ENCODE measurements at regions not wholly inside any gene's neighbourhood (a gene's known extent, or its start where the extent isn't known, plus 50 kb on each side); places are given as distances from the start of the nearest gene placed in this dataset.

- DNase-seq (ENCODE audit: low read depth in 2 of 2) = no peak
- no peak overlapping the region for H3K27ac ChIP-seq (ENCODE audit: insufficient read depth, low read length)
Measured at GRCh38 chr5:8320244-8320643, 451.3 kb downstream of the MTRR start.

GRCh38 chr5:8321272-8321671 lies 452.3 kb downstream of the MTRR start:
- Histone ChIP-seq H2AFZ (ENCODE audit: low read length) (no peak overlapping the region), H4K20me1 (ENCODE audit: control insufficient read depth, extremely low read depth, insufficient read depth, low read length) (no peaks in the 10 kb centered on the region), H3K9ac (ENCODE audit: insufficient read depth, low read length) (no peak overlapping the region), H3K9me3 (ENCODE audit: control insufficient read depth, insufficient read depth, low read depth, low read length) (no peaks in the 10 kb centered on the region), H3K27ac (ENCODE audit: insufficient read depth, low read length) (no peak overlapping the region), H3K27me3 (ENCODE audit: control insufficient read depth, insufficient read depth, low read length) (no peaks in the 10 kb centered on the region), H3K36me3 (ENCODE audit: control insufficient read depth, insufficient read depth, low read length) (no peaks in the 10 kb centered on the region), H3K4me1 (ENCODE audit: control insufficient read depth, extremely low read depth, insufficient read depth, low read length) (no peaks in the 10 kb centered on the region), H3K4me2 (ENCODE audit: extremely low read depth, insufficient read depth, low read length) (no peak overlapping the region), H3K79me2 (ENCODE audit: control insufficient read depth, insufficient read depth, low read length) (no peaks in the 10 kb centered on the region), H3K4me3 (replicated peaks in 1 of 4; ENCODE audit: control extremely low read depth in 1 of 4, insufficient read depth in 1 of 4, low read depth in 3 of 4, low read length in 4 of 4) (no peak overlapping the region)
- no peak for TF ChIP-seq CTCF (conservative IDR thresholded peaks at IDR 0.05 in 1 of 2, IDR thresholded peaks at IDR 0.05 in 1 of 2; ENCODE audit: low read depth in 1 of 2, low read length in 2 of 2)
- TF ChIP-seq EZH2 (IDR thresholded peaks at IDR 0.05; ENCODE audit: low read length, missing control alignments) = no peak
- DNase-seq (ENCODE audit: low read depth in 2 of 2) = no peak

More at GRCh38 chr5:8320244-8320643, 451.3 kb downstream of the MTRR start:
- TF ChIP-seq CTCF (conservative IDR thresholded peaks at IDR 0.05 in 1 of 2, IDR thresholded peaks at IDR 0.05 in 1 of 2; ENCODE audit: low read depth in 1 of 2, low read length in 2 of 2) (no peak), EZH2 (IDR thresholded peaks at IDR 0.05; ENCODE audit: low read length, missing control alignments) (no peak)
- Histone ChIP-seq H3K4me1 (ENCODE audit: control insufficient read depth, extremely low read depth, insufficient read depth, low read length) (no peaks in the 10 kb centered on the region), H2AFZ (ENCODE audit: low read length) (no peak overlapping the region), H3K79me2 (ENCODE audit: control insufficient read depth, insufficient read depth, low read length) (no peaks in the 10 kb centered on the region), H3K4me3 (replicated peaks in 1 of 4; ENCODE audit: control extremely low read depth in 1 of 4, insufficient read depth in 1 of 4, low read depth in 3 of 4, low read length in 4 of 4) (no peak overlapping the region), H3K9ac (ENCODE audit: insufficient read depth, low read length) (no peak overlapping the region), H3K36me3 (ENCODE audit: control insufficient read depth, insufficient read depth, low read length) (no peaks in the 10 kb centered on the region), H3K4me2 (ENCODE audit: extremely low read depth, insufficient read depth, low read length) (no peak overlapping the region), H3K9me3 (ENCODE audit: control insufficient read depth, insufficient read depth, low read depth, low read length) (no peaks in the 10 kb centered on the region), H4K20me1 (ENCODE audit: control insufficient read depth, extremely low read depth, insufficient read depth, low read length) (no peaks in the 10 kb centered on the region), H3K27me3 (ENCODE audit: control insufficient read depth, insufficient read depth, low read length) (no peaks in the 10 kb centered on the region)

GRCh38 chr5:8322484-8322883 lies 453.5 kb downstream of the MTRR start:
- Histone ChIP-seq H4K20me1 (ENCODE audit: control insufficient read depth, extremely low read depth, insufficient read depth, low read length) (no peaks in the 10 kb centered on the region), H3K9me3 (ENCODE audit: control insufficient read depth, insufficient read depth, low read depth, low read length) (no peaks in the 10 kb centered on the region), H3K27ac (ENCODE audit: insufficient read depth, low read length) (no peak overlapping the region), H3K9ac (ENCODE audit: insufficient read depth, low read length) (no peak overlapping the region), H3K36me3 (ENCODE audit: control insufficient read depth, insufficient read depth, low read length) (no peaks in the 10 kb centered on the region), H3K4me3 (replicated peaks in 1 of 4; ENCODE audit: control extremely low read depth in 1 of 4, insufficient read depth in 1 of 4, low read depth in 3 of 4, low read length in 4 of 4) (no peak overlapping the region), H2AFZ (ENCODE audit: low read length) (no peak overlapping the region), H3K27me3 (ENCODE audit: control insufficient read depth, insufficient read depth, low read length) (no peaks in the 10 kb centered on the region), H3K79me2 (ENCODE audit: control insufficient read depth, insufficient read depth, low read length) (no peaks in the 10 kb centered on the region), H3K4me1 (ENCODE audit: control insufficient read depth, extremely low read depth, insufficient read depth, low read length) (no peaks in the 10 kb centered on the region), H3K4me2 (ENCODE audit: extremely low read depth, insufficient read depth, low read length) (no peak overlapping the region)
- TF ChIP-seq CTCF (conservative IDR thresholded peaks at IDR 0.05 in 1 of 2, IDR thresholded peaks at IDR 0.05 in 1 of 2; ENCODE audit: low read depth in 1 of 2, low read length in 2 of 2) = no peak
- TF ChIP-seq EZH2 (IDR thresholded peaks at IDR 0.05; ENCODE audit: low read length, missing control alignments) = no peak
- DNase-seq (ENCODE audit: low read depth in 2 of 2) = no peak

All from fibroblast of lung (primary cell).